NB4 (cell line): ENCODE measurements at regions not wholly inside any gene's neighbourhood (a gene's known extent, or its start where the extent isn't known, plus 50 kb on each side); places are given as distances from the start of the nearest gene placed in this dataset.

ENCODE experiments used
- DNase-seq: peaks from one replicate; pipeline ENCODE4 v3.0.0; 2010; ENCODE audit warnings: low read depth
- H3K4me3 ChIP-seq: one replicate; pipeline ENCODE4 v1.5.1; 2011; ENCODE audit warnings: mild to moderate bottlenecking, low read depth, low read length, moderate library complexity
- MYC ChIP-seq: IDR thresholded peaks from 2 replicates; pipeline ENCODE4 v1.6.1; 2011; ENCODE audit warnings: low read depth, low read length
- POLR2A ChIP-seq: IDR thresholded peaks from 2 replicates; pipeline ENCODE4 v1.6.1; 2011; ENCODE audit warnings: mild to moderate bottlenecking; ENCODE audit not compliant: insufficient read length; ENCODE audit errors: extremely low read depth
- TF ChIP-seq, protein P1 (sequence below): IDR thresholded peaks from one replicate; pipeline ENCODE4 v1.5.1; 2012; ENCODE audit warnings: low read depth, low read length
- TF ChIP-seq, protein P2 (sequence below): IDR thresholded peaks from 2 replicates; pipeline ENCODE4 v1.6.1; 2011; ENCODE audit warnings: low read depth, low read length

DNA sequence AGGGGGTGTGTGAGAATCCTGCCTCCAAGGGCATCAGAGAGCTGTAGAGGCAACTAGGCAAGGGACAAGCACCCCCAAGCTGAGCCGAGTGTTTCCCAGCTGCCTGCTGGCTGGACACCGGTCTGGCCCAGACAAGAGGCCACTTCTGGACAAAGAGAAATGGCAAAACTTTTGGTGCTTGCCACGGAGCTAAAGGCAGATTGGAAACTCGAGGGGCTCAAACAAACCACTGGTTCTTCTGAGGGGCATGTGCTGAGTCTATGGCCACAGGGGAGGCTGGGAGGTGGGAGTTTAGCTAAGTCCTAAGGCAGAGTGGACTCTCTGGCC lies 66.5 kb upstream of the INPP5A start:
- no peak for DNase-seq
- TF ChIP-seq POLR2A (no peak), MYC (no peak)
- TF ChIP-seq, protein P1, sequence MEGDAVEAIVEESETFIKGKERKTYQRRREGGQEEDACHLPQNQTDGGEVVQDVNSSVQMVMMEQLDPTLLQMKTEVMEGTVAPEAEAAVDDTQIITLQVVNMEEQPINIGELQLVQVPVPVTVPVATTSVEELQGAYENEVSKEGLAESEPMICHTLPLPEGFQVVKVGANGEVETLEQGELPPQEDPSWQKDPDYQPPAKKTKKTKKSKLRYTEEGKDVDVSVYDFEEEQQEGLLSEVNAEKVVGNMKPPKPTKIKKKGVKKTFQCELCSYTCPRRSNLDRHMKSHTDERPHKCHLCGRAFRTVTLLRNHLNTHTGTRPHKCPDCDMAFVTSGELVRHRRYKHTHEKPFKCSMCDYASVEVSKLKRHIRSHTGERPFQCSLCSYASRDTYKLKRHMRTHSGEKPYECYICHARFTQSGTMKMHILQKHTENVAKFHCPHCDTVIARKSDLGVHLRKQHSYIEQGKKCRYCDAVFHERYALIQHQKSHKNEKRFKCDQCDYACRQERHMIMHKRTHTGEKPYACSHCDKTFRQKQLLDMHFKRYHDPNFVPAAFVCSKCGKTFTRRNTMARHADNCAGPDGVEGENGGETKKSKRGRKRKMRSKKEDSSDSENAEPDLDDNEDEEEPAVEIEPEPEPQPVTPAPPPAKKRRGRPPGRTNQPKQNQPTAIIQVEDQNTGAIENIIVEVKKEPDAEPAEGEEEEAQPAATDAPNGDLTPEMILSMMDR = no peak
- TF ChIP-seq, protein P2, sequence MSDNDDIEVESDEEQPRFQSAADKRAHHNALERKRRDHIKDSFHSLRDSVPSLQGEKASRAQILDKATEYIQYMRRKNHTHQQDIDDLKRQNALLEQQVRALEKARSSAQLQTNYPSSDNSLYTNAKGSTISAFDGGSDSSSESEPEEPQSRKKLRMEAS = no peak
- no peak overlapping the region for H3K4me3 ChIP-seq

DNA sequence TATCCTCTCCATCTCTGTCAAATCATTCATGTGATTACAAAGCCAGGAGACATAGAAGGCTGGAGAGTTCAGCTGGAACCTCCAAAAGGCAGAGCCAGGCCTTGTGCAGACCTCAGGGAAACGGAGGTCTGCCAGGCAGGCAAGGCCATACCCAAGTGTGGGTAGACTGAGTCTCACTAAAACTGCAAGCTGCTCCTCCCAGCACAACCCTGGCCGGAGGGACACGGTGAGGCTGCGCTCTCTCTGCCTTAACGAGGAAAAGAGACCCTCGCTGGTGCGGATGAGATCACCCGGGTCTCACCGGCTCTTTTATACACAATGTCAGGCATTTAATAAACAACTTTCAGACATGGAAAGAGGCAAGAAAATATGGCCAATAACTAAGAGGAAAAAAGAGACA lies 66.1 kb upstream of the INPP5A start:
- no peak for DNase-seq
- H3K4me3 ChIP-seq = no peak overlapping the region
- TF ChIP-seq, protein P1 = no peak
- TF ChIP-seq POLR2A = no peak
- TF ChIP-seq, protein P2 = no peak
- TF ChIP-seq MYC = no peak

DNA sequence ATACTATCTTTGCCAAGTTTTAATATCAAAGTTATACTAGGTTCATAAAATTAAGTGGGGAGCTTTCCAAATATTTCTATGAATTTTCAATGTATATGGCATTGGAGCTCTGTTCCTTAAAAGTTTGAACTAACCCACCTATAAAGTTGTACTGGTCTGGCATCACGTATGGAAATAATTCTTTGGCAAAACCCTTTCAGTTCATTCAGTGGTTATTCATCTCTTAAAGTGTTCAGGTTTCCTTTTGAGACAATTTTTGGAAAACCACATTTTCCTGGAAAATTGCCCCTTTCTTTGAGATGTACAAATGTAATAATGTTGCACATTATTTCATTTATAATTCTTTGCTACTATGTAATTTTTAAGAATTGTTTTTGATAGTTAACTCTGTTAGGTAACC lies 62.5 kb upstream of the INPP5A start:
- H3K4me3 ChIP-seq = no peak overlapping the region
- no peak for TF ChIP-seq MYC
- TF ChIP-seq, protein P1 = no peak
- TF ChIP-seq, protein P2 = no peak
- TF ChIP-seq POLR2A = no peak
- no peak for DNase-seq

DNA sequence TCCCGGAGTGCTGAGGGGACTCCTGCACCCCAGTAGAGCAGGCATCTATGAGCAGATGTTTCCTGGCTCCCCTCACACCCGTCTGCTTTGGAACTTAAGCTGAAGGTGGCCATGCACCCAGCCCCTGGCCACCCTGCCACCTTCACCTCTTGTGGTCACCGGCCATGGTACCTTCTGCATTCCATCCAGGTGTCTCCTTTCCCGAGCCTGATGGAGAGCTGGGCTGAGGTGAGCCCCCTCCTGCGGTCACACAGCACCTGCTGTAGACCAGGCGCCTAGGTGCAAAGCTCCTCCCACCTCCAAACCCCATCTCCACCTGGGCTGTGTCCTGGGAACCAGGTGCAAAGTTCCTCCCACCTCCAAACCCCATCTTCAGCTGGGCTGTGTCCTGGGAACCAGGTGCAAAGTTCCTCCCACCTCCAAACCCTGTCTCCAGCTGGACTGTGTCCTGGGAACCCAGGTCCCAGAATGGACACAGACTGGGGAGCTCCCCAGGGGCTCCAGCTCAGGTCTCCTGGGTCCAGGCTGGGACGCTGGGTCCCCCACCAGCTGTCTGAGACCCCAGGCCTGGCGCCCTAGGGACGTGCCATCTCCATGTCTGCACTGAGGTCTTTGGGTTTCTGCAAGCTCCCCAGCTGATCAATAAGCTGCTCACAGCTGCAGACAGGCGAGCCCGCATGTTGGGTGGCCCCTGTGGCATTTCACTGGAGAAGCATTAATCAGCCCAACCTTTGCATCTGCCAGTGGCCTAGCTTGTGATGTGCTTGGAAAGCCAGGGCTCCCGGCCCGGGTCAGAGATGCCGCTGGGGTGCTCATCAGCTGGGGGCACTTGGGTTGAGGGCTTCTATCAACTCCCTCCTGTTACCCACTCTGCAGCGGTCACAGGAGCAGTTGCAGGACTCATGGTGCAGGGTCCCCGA lies 61.2 kb upstream of the INPP5A start:
- no peak for DNase-seq
- no peak overlapping the region for H3K4me3 ChIP-seq
- no peak for TF ChIP-seq POLR2A
- TF ChIP-seq, protein P2 = no peak
- TF ChIP-seq, protein P1 = no peak
- TF ChIP-seq MYC = no peak

DNA sequence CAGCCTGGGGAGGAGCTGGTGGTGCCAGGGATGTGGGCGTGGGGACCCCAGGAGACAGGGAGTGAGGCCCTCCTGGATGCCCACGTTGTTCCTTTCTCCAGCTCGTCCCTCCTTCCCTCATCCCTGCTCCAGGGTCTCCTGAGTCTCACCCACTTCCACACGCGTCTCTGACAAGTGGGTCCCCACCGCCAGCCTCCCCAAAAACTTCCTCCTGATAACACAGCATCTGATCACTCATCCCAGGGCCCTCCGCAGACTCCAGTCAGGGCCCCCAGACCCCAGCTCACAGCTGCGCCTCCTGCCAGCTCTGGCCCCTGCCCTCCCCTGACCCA lies 60.6 kb upstream of the INPP5A start:
- no peak for DNase-seq
- TF ChIP-seq, protein P2 = no peak
- TF ChIP-seq, protein P1 = no peak
- TF ChIP-seq POLR2A = no peak
- TF ChIP-seq MYC = no peak
- H3K4me3 ChIP-seq = no peak overlapping the region
